Lower leg skin (tissue), 4 donors: ENCODE measurements at regions not wholly inside any gene's neighbourhood (a gene's known extent, or its start where the extent isn't known, plus 50 kb on each side); places are given as distances from the start of the nearest gene placed in this dataset.
"Not testable (repeated sequence)": the region's sequence is repeated elsewhere in the genome, so short reads cannot be mapped to it uniquely, and the experiment has no call there.

Experiments used
- DNase-seq, 2 donors: peaks; one replicate each; pipeline ENCODE4 v3.0.0-alpha.2; 2019; ENCODE audit warnings: low spot score in 2 of 2
- H3K4me3 ChIP-seq: fragments of 200-600 bp; sonication (generic); 2 replicates; pipeline ENCODE4 v1.5.1; 2017; ENCODE audit warnings: mild to moderate bottlenecking, low read depth; ENCODE audit not compliant: poor library complexity, severe bottlenecking
- POLR2A ChIP-seq, 2 donors: fragments of 450-650 bp; IDR thresholded peaks; one replicate each; pipeline ENCODE4 v1.6.1; 2016 to 2017; ENCODE audit warnings: antibody characterized with exemption in 2 of 2, mild to moderate bottlenecking in 1 of 2, moderate library complexity in 1 of 2
- WGBS, 2 donors: methylation state at CpG; one replicate each; pipeline ENCODE4 v1.1.5; 2018; 5-methylcytosine and 5-hydroxymethylcytosine counted together
- intact Hi-C: fragments of 100-400 bp; cut with DNase I; formaldehyde crosslinking; loops from one replicate; pipeline ENCODE4 v1.15.0; 2023; ENCODE audit warnings: low total_unique reads
- TF ChIP-seq, protein P1 (sequence below), 3 donors: fragments of 450-650 bp; IDR thresholded peaks; one replicate each; pipeline ENCODE4 v1.5.1; 2016; ENCODE audit warnings: antibody characterized with exemption in 3 of 3, mild to moderate bottlenecking in 3 of 3, moderate library complexity in 2 of 3

DNA sequence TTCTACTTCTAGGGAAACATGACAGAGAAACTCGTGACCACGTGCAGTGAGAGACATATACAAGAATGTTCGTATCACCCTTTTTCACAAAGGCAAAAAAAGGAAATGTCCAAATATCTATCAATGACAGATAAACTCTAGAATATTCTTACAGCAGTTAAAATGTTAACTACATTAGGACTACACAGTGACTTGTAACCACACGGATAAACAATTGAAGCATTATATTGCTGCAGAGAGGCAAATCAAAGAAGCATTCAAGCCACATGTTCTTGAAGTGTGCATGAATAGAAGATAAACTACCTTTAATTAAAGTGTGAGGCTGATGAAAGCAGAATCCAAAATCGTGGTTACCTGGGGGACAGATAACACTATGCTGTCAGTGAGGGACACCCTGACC is 935.3 kb upstream of the KLHL29 start:
- no peak for TF ChIP-seq POLR2A (IDR thresholded peaks at IDR 0.05)
- TF ChIP-seq, protein P1, sequence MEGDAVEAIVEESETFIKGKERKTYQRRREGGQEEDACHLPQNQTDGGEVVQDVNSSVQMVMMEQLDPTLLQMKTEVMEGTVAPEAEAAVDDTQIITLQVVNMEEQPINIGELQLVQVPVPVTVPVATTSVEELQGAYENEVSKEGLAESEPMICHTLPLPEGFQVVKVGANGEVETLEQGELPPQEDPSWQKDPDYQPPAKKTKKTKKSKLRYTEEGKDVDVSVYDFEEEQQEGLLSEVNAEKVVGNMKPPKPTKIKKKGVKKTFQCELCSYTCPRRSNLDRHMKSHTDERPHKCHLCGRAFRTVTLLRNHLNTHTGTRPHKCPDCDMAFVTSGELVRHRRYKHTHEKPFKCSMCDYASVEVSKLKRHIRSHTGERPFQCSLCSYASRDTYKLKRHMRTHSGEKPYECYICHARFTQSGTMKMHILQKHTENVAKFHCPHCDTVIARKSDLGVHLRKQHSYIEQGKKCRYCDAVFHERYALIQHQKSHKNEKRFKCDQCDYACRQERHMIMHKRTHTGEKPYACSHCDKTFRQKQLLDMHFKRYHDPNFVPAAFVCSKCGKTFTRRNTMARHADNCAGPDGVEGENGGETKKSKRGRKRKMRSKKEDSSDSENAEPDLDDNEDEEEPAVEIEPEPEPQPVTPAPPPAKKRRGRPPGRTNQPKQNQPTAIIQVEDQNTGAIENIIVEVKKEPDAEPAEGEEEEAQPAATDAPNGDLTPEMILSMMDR (IDR thresholded peaks at IDR 0.05) = no peak
- WGBS, 2 donors = 36 to 44% methylated on average over 5 of the region's 5 CpGs
- H3K4me3 ChIP-seq = no peak overlapping the region
- no peak for DNase-seq
- intact Hi-C loops = no loop called here

DNA sequence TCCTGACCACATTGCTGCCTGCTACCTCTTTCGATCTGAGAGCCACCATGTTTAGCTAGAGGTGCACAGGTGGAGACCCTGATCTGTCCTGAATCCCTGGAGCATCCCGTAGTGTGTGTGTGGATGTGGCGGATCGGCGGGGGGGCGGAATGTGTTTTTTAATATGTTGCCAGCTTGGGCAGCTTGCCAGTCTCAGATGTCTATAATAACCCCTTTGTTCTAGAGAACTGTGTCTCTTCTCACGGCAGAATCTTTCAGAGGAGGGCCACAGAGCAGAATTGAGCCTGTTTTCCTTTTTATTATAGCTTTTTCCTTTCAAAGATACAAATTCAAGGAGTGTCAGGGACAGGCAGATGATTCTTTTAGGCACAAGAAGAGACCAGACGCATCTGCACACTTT is 934.1 kb upstream of the KLHL29 start:
- 44 to 64% methylated on average over 8 of the region's 8 CpGs for WGBS, 2 donors
- TF ChIP-seq POLR2A (IDR thresholded peaks at IDR 0.05) = no peak
- TF ChIP-seq, protein P1 (IDR thresholded peaks at IDR 0.05) = no peak
- intact Hi-C loops = no loop called here
- H3K4me3 ChIP-seq = no peak overlapping the region
- DNase-seq = peak in 1 of 2 donors; percentile 21

DNA sequence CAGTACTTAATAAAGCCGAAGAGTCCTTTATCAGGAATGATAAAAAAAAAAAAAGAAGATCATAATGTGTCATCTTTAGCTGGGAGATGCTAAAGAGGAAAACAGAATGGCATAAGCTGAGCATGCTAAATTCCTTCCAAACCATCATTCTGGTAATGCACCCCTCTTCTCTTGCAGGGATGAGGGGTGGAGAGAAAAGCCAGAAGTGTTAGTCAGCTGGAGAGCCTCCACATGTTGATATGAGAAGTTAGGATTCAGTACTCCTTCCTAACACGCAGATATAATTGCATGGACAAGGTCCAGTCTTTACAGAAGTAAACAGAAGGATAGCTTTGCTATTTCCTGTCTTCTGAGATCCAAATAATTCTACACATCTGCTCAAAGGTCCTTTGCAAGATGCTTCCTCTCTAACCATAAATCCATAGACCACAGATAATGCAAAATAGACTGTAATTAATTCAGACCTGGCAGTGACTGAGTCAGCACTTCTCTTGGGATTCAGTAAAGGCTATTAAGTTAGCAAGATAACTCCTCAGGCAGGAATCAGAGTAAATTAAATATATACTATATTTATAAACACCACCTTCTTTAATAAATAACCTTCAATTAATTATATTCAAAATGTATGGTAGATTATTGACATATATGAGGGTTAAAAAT is 930.0 kb upstream of the KLHL29 start:
- DNase-seq = no peak
- intact Hi-C loops = no loop called here
- 60 to 67% methylated on average over 2 of the region's 2 CpGs for WGBS, 2 donors
- no peak overlapping the region for H3K4me3 ChIP-seq
- TF ChIP-seq, protein P1 (IDR thresholded peaks at IDR 0.05) = no peak
- no peak for TF ChIP-seq POLR2A (IDR thresholded peaks at IDR 0.05)

DNA sequence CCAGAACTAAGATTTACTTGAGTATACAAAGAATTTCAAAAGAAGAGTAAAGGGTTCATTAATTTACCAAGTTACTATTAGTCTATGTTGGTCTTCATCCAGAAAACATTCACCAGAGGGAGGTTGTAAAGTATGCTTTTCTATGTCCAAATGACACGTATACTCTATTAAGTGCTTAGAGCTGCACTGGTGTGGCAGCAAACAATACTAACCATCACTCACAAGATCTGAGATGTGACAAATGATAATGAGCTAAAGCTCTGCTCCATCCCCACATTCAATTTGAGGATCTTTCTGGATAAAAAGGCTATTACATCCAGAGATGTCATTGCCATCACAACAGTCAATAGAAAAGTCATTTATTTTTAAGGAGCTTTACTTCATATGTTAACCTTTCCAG is 926.5 kb upstream of the KLHL29 start:
- DNase-seq = no peak
- 46 to 63% methylated on average over 1 of the region's 1 CpG for WGBS, 2 donors
- TF ChIP-seq, protein P1 (IDR thresholded peaks at IDR 0.05) = no peak
- TF ChIP-seq POLR2A (IDR thresholded peaks at IDR 0.05) = no peak
- H3K4me3 ChIP-seq = no peak overlapping the region
- intact Hi-C loops = no loop called here

DNA sequence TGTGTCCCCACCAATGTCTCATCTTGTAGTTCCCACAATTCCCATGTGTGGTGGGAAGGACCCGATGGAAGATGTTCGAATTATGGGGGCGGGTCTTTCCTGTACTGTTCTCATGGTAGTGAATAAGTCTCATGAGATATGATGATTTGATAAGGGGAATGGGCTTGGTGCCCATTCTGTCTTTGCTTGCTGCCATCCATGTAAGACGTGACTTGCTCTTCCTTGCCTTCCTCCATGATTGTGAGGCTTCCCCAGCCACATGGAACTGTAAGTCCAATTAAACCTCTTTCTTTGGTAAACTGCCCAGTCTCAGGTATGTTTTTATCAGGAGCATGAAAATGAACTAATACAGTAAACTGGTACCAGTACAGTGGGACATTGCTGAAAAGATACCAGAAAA is 909.9 kb upstream of the KLHL29 start:
- intact Hi-C loops, DNase-seq, H3K4me3 ChIP-seq: not testable (repeated sequence)
- 71 to 84% methylated on average over 4 of the region's 4 CpGs for WGBS, 2 donors

DNA sequence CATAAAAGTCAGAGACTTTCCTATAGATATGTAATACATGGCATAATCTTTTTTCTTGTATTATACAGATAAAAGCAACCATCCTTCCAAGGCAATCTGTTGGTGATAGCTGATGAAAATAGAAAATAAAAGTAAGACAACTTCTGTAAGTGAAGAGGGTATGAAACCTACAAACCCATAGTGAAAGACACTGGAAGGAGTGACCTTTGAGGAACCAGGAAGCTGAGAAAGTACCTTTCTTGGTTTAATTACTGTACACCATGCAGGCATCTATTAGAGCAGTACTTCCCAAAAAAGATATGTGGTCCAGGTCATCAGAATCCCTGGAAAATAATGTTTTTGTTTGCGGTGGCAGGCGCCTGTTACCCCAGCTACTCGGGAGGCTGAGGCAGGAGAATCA is 906.6 kb upstream of the KLHL29 start:
- intact Hi-C loops = no loop called here
- TF ChIP-seq POLR2A (IDR thresholded peaks at IDR 0.05) = no peak
- TF ChIP-seq, protein P1 (IDR thresholded peaks at IDR 0.05) = no peak
- H3K4me3 ChIP-seq = no peak overlapping the region
- 88 to 92% methylated on average over 3 of the region's 3 CpGs for WGBS, 2 donors
- DNase-seq = no peak
